NB4 (cell line): ENCODE measurements at regions not wholly inside any gene's neighbourhood (a gene's known extent, or its start where the extent isn't known, plus 50 kb on each side); places are given as distances from the start of the nearest gene placed in this dataset.

Source experiments
- CTCF ChIP-seq: IDR thresholded peaks from one replicate; pipeline ENCODE4 v1.5.1; 2012; ENCODE audit warnings: low read depth, low read length
- MAX ChIP-seq: IDR thresholded peaks from 2 replicates; pipeline ENCODE4 v1.6.1; 2011; ENCODE audit warnings: low read depth, low read length
- POLR2A ChIP-seq: IDR thresholded peaks from 2 replicates; pipeline ENCODE4 v1.6.1; 2011; ENCODE audit warnings: mild to moderate bottlenecking; ENCODE audit not compliant: insufficient read length; ENCODE audit errors: extremely low read depth

- TF ChIP-seq CTCF (no peak), POLR2A (no peak), MAX (no peak)
Observed at GRCh38 chrX:140087875-140088274, 122.6 kb upstream of the CXorf66 start.
